Astrocyte (in vitro differentiated cells and primary cell): ENCODE measurements at regions not wholly inside any gene's neighbourhood (a gene's known extent, or its start where the extent isn't known, plus 50 kb on each side); places are given as distances from the start of the nearest gene placed in this dataset.

Source experiments
- CTCF ChIP-seq: IDR thresholded peaks from 2 replicates; pipeline ENCODE4 v1.5.1; 2011; ENCODE audit warnings: low read depth, mild to moderate bottlenecking, inconsistent platforms, low read length, moderate library complexity; ENCODE audit not compliant: insufficient read depth
- EZH2 ChIP-seq: IDR thresholded peaks from 2 replicates; pipeline ENCODE4 v1.6.1; 2012; ENCODE audit warnings: mild to moderate bottlenecking, low read length, inconsistent platforms; ENCODE audit not compliant: insufficient read depth

GRCh38 chr16:63719926-63720325, 1401.9 kb downstream of the CDH11 start:
- no peak for TF ChIP-seq CTCF
- TF ChIP-seq EZH2, result no peak
